Peyer's patch (tissue), 4 donors: ENCODE measurements at regions not wholly inside any gene's neighbourhood (a gene's known extent, or its start where the extent isn't known, plus 50 kb on each side); places are given as distances from the start of the nearest gene placed in this dataset.
"Not testable (repeated sequence)": the region's sequence is repeated elsewhere in the genome, so short reads cannot be mapped to it uniquely, and the experiment has no call there.

Source experiments
- CTCF ChIP-seq, 6 experiments: fragments of 450-650 bp in 4 of 6; fragments of 200-600 bp in 2 of 6; sonication (generic) in 1 of 6; IDR thresholded peaks; one replicate each; pipeline ENCODE4 v1.5.1; 2017 to 2019; ENCODE audit warnings: antibody characterized with exemption in 6 of 6, mild to moderate bottlenecking in 3 of 6, moderate library complexity in 1 of 6
- POLR2A ChIP-seq, 2 donors: fragments of 450-650 bp; IDR thresholded peaks; one replicate each; pipeline ENCODE4 v1.5.1; 2017; ENCODE audit warnings: antibody characterized with exemption in 2 of 2, mild to moderate bottlenecking in 2 of 2, moderate library complexity in 2 of 2

DNA sequence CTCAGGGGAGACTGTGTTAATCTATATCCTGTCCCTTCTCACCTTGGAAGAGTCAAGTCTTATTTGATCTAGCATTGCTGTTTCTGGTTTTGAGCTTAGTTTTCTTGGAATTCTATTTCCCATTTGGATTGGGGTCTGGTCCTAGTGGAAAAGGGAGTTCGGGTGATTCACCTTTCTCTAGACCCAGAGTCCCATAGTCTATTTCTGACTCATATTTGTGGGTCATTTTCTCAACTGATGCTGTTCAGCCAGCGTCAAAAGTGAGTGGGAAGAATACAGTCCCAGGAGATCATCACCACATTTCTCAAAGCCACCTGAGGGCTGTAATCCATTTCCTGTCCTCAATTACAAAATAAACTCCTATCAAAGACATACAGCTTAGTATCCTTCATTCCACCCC lies 190.6 kb downstream of the LIPI start:
- TF ChIP-seq POLR2A, CTCF (IDR thresholded peaks at IDR 0.05): not testable (repeated sequence)
